ENCODE measurements at regions not wholly inside any gene's neighbourhood (a gene's known extent, or its start where the extent isn't known, plus 50 kb on each side); places are given as distances from the start of the nearest gene placed in this dataset.

- Histone ChIP-seq H3K4me1 (no peaks in the 10 kb centered on the region), H3K36me3 (no peaks in the 10 kb centered on the region), H3K27me3 (no peaks in the 10 kb centered on the region), H3K27ac (no peak overlapping the region), H3K4me3 (no peak overlapping the region), H3K9me3 (no peaks in the 10 kb centered on the region)
- intact Hi-C loops (cut with DNase I; ENCODE audit: low total_unique reads) = loop anchor here (1.0 kb wide), 1 partner anchor 26 kb away; no protein-coding TSS in a partner anchor
- TF ChIP-seq POLR2A (IDR thresholded peaks at IDR 0.05) (no peak), POLR2AphosphoS5 (IDR thresholded peaks at IDR 0.05) (no peak)
- TF ChIP-seq, protein P1, sequence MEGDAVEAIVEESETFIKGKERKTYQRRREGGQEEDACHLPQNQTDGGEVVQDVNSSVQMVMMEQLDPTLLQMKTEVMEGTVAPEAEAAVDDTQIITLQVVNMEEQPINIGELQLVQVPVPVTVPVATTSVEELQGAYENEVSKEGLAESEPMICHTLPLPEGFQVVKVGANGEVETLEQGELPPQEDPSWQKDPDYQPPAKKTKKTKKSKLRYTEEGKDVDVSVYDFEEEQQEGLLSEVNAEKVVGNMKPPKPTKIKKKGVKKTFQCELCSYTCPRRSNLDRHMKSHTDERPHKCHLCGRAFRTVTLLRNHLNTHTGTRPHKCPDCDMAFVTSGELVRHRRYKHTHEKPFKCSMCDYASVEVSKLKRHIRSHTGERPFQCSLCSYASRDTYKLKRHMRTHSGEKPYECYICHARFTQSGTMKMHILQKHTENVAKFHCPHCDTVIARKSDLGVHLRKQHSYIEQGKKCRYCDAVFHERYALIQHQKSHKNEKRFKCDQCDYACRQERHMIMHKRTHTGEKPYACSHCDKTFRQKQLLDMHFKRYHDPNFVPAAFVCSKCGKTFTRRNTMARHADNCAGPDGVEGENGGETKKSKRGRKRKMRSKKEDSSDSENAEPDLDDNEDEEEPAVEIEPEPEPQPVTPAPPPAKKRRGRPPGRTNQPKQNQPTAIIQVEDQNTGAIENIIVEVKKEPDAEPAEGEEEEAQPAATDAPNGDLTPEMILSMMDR (IDR thresholded peaks at IDR 0.05) = no peak
- no peak for DNase-seq (ENCODE audit: low spot score in 2 of 2)
These were observed 145.2 kb downstream of the INHBB start for GRCh38 chr2:120491111-120491625.

- TF ChIP-seq, protein P1 (IDR thresholded peaks at IDR 0.05) = no peak
- TF ChIP-seq POLR2A (IDR thresholded peaks at IDR 0.05) (no peak), POLR2AphosphoS5 (IDR thresholded peaks at IDR 0.05) (no peak)
- no peaks in the 10 kb centered on the region for H3K27me3 ChIP-seq
- DNase-seq (ENCODE audit: low spot score in 2 of 2) = no peak
- H3K36me3 ChIP-seq = no peaks in the 10 kb centered on the region
- no peak overlapping the region for H3K4me3 ChIP-seq
- no peaks in the 10 kb centered on the region for H3K9me3 ChIP-seq
- H3K27ac ChIP-seq = no peak overlapping the region
- H3K4me1 ChIP-seq = no peaks in the 10 kb centered on the region
- intact Hi-C loops (cut with DNase I; ENCODE audit: low total_unique reads) = no loop called here
These were observed 147.3 kb downstream of the INHBB start for GRCh38 chr2:120493231-120493630.

GRCh38 chr2:120494446-120494845, 148.5 kb downstream of the INHBB start:
- no peak overlapping the region for H3K4me3 ChIP-seq
- intact Hi-C loops (cut with DNase I; ENCODE audit: low total_unique reads) = no loop called here
- H3K4me1 ChIP-seq = no peaks in the 10 kb centered on the region
- no peaks in the 10 kb centered on the region for H3K36me3 ChIP-seq
- H3K9me3 ChIP-seq = no peaks in the 10 kb centered on the region
- DNase-seq (ENCODE audit: low spot score in 2 of 2) = no peak
- no peak for TF ChIP-seq POLR2A (IDR thresholded peaks at IDR 0.05)
- TF ChIP-seq POLR2AphosphoS5 (IDR thresholded peaks at IDR 0.05) = no peak
- TF ChIP-seq, protein P1 (IDR thresholded peaks at IDR 0.05) = no peak
- no peaks in the 10 kb centered on the region for H3K27me3 ChIP-seq
- no peak overlapping the region for H3K27ac ChIP-seq

- Histone ChIP-seq H3K36me3 (no peaks in the 10 kb centered on the region), H3K9me3 (no peaks in the 10 kb centered on the region), H3K4me1 (no peaks in the 10 kb centered on the region), H3K27me3 (no peaks in the 10 kb centered on the region), H3K27ac (no peak overlapping the region), H3K4me3 (no peak overlapping the region)
- intact Hi-C loops (cut with DNase I; ENCODE audit: low total_unique reads) = no loop called here
- DNase-seq (ENCODE audit: low spot score in 2 of 2) = no peak
- TF ChIP-seq, protein P1 (IDR thresholded peaks at IDR 0.05) = no peak
- TF ChIP-seq POLR2AphosphoS5 (IDR thresholded peaks at IDR 0.05) (no peak), POLR2A (IDR thresholded peaks at IDR 0.05) (no peak)
These were observed 149.7 kb downstream of the INHBB start for GRCh38 chr2:120495586-120495985.

GRCh38 chr2:120496235-120496634, 150.3 kb downstream of the INHBB start:
- H3K4me1 ChIP-seq = no peaks in the 10 kb centered on the region
- no peak overlapping the region for H3K4me3 ChIP-seq
- H3K27ac ChIP-seq = no peak overlapping the region
- intact Hi-C loops (cut with DNase I; ENCODE audit: low total_unique reads) = no loop called here
- TF ChIP-seq, protein P1 (IDR thresholded peaks at IDR 0.05) = no peak
- TF ChIP-seq POLR2AphosphoS5 (IDR thresholded peaks at IDR 0.05) (no peak), POLR2A (IDR thresholded peaks at IDR 0.05) (no peak)
- no peaks in the 10 kb centered on the region for H3K36me3 ChIP-seq
- DNase-seq (ENCODE audit: low spot score in 2 of 2) = no peak
- no peaks in the 10 kb centered on the region for H3K27me3 ChIP-seq
- no peaks in the 10 kb centered on the region for H3K9me3 ChIP-seq
